Gastroesophageal sphincter (tissue), 3 donors: ENCODE measurements at regions not wholly inside any gene's neighbourhood (a gene's known extent, or its start where the extent isn't known, plus 50 kb on each side); places are given as distances from the start of the nearest gene placed in this dataset.

Source experiments
- EP300 ChIP-seq: sonication (generic); formaldehyde crosslinking; IDR thresholded peaks from one replicate; pipeline ENCODE4 v1.6.1; 2017; ENCODE audit warnings: antibody characterized with exemption, mild to moderate bottlenecking
- POLR2A ChIP-seq, 2 donors: fragments of 450-650 bp; IDR thresholded peaks; one replicate each; pipeline ENCODE4 v1.6.1; 2017; ENCODE audit warnings: antibody characterized with exemption in 2 of 2, mild to moderate bottlenecking in 2 of 2, moderate library complexity in 1 of 2
- POLR2AphosphoS5 ChIP-seq: sonication (generic); formaldehyde crosslinking; IDR thresholded peaks from one replicate; pipeline ENCODE4 v1.6.1; 2017; ENCODE audit warnings: antibody characterized with exemption
- TF ChIP-seq, protein P1 (sequence below), 4 experiments: fragments of 200-600 bp in 2 of 4; fragments of 450-650 bp in 2 of 4; sonication (generic) in 1 of 4; IDR thresholded peaks; one replicate each; pipeline ENCODE4 v1.5.1; 2017 to 2019; ENCODE audit warnings: antibody characterized with exemption in 4 of 4, mild to moderate bottlenecking in 2 of 4, moderate library complexity in 2 of 4

GRCh38 chr11:70669281-70669680 lies 271.0 kb downstream of the CTTN start:
- TF ChIP-seq, protein P1, sequence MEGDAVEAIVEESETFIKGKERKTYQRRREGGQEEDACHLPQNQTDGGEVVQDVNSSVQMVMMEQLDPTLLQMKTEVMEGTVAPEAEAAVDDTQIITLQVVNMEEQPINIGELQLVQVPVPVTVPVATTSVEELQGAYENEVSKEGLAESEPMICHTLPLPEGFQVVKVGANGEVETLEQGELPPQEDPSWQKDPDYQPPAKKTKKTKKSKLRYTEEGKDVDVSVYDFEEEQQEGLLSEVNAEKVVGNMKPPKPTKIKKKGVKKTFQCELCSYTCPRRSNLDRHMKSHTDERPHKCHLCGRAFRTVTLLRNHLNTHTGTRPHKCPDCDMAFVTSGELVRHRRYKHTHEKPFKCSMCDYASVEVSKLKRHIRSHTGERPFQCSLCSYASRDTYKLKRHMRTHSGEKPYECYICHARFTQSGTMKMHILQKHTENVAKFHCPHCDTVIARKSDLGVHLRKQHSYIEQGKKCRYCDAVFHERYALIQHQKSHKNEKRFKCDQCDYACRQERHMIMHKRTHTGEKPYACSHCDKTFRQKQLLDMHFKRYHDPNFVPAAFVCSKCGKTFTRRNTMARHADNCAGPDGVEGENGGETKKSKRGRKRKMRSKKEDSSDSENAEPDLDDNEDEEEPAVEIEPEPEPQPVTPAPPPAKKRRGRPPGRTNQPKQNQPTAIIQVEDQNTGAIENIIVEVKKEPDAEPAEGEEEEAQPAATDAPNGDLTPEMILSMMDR (IDR thresholded peaks at IDR 0.05), result no peak
- no peak for TF ChIP-seq POLR2AphosphoS5
- TF ChIP-seq POLR2A (IDR thresholded peaks at IDR 0.05), result no peak
- no peak for TF ChIP-seq EP300
